Activated T-helper 1 cell treated with Interleukin-2 at 50 U/mL for 16 hours (primary cell): ENCODE measurements at regions not wholly inside any gene's neighbourhood (a gene's known extent, or its start where the extent isn't known, plus 50 kb on each side); places are given as distances from the start of the nearest gene placed in this dataset.

Source experiments
- DNase-seq: peaks from one replicate; pipeline ENCODE4 v3.0.0-alpha.2; 2020; ENCODE audit warnings: low read depth

- DNase-seq = no peak
These were observed 252.0 kb downstream of the CTTN start for GRCh38 chr11:70650075-70650909.

DNA sequence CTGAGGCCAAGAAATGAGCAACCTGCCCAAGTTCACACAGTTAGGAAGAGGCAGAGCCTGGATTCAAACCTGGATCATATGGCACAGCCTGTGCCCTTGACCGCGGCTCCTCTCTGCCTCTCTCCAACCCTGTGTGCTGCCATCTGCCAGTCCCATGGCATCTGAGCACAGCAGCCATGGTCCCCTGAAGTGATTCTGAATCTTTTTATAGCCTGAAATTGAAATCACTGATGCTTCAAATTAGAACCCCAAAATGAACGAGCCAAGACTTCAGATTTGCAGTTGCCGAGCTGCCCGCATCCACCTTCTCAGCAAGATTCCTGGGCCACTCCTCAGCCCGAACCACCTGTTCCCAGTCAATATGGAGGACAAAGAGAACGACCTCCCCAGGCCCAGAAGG, 252.7 kb downstream of the CTTN start:
- DNase-seq = no peak

- DNase-seq = no peak
These were observed 255.7 kb downstream of the CTTN start for GRCh38 chr11:70654016-70654415.

DNA sequence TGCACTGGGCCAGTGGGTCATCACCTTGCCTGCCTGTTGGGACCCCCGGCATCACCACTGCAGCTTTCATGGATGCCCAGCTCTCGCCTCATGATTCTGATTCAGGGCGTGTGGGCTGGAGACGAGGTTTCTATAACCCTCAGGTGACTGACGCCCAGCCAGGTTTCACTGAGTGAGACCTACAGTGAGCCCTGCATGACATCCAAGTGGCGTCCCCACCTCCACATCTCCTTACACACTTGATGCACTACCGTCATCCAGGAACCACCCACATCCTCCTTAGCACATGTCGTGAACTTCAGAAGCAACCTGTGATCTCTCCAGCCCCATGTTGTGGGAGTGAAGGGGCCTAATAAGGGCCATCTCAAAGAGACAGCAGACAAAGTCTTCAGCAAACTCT, 257.5 kb downstream of the CTTN start:
- no peak for DNase-seq

DNA sequence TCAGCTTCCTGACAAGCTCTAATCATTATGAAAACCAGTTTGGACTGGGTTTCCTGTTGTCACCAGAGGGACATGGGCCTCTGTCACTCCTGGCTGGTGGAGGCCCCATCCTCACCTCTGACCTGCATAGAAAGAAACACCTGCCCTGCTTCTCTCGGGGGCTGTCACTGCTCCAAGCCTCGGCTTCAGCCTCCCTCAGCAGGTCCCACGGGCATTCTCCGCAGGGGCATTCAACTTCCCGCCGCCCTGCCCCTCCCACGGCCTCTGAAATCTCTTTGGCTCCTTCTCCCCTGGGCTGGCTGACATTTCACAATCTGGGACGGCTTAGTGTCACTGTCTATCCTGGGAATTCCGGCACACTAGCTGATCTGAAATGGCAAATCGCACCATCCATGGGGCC, 257.9 kb downstream of the CTTN start:
- DNase-seq = no peak

DNA sequence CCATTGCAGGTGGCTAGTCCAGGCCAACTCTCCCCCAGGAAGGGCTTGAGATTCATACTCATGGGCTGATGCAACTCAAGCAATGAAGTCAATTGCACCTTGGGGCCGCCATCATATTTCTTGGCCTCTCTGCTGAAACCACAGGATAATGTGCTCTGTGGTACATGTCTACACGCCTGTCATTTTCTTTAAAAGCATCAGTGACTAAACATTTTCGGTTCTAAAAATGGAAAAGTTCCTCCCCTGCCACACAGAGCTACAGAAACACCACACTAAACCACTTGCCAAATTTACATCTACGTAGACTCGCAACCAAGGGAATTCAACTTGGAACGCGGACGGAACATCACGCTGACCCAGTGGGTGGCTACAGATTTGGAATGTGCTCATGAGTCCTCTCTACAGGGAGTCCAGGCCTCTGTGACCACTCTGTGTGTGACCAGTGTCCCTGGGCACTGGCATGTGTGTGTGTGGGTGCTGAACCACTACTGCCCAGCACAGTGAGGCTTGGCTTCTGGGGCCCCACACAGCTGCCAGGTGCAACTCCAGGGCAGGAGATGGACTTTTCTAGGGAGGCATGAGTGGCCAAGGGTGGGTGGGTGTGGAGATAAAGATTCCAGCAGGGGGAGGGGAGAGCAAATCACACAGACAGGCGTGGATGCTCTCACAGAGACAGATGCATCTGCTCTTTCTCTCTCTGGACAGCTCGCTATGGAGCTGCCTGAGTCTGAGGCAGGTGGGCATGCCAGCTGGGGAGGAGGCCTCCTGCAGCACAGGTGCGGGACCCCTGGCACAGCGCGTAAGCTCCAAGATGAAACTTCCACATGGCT, 261.9 kb downstream of the CTTN start:
- no peak for DNase-seq

DNA sequence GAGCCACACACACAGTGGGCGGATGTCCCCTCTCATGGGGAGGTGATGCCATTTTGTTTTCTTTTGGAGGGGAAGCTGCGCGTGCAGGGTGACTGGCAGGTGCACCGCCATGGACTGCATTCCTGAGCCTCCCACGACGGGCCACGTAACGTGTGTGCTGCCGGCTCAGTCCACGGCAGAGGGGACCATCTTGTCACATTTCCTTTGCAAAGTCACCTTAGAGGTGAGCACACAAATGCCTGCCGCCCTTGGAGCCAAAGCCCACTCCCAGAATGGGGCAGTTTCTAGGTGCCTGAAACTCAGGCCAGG, 262.5 kb downstream of the CTTN start:
- DNase-seq = no peak

DNA sequence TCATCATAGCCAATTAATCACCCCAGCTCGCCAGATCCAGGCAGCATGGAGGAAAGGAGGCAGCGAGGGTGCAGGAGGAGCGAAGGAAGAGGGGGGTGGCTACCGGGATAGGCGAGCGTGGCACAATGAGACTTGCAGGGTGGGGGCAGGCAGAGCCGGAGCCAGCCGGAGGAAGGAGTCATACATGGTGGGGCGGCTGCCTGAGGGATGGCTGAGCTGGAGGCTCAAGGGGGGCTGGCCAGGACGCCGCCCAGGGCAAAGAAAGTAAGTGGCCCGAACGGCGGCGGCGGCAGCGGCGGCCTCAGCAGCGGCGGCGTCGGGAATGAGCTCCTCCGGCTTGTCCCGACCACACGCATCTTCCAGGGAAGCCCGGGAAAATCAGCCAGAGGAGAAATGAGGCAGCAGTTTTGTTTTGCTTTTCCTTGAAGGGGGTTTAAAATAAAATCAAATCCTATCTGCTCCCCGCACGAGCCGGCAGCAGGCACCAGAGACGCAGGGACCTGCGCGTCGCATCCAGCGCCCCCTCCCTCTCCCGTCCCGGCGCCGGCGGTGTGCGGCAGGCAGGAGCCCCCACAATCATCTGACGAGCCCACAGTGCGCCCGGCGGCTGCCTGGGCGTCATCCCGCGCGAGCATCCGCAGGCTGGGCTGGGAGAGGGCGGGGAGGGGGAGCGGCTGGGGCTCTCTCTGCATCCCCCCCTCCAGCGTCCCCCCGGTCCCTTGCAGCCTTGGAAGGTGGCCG, 263.6 kb downstream of the CTTN start:
- DNase-seq = no peak

- DNase-seq = no peak
These were observed 264.4 kb downstream of the CTTN start for GRCh38 chr11:70662691-70663098.

DNA sequence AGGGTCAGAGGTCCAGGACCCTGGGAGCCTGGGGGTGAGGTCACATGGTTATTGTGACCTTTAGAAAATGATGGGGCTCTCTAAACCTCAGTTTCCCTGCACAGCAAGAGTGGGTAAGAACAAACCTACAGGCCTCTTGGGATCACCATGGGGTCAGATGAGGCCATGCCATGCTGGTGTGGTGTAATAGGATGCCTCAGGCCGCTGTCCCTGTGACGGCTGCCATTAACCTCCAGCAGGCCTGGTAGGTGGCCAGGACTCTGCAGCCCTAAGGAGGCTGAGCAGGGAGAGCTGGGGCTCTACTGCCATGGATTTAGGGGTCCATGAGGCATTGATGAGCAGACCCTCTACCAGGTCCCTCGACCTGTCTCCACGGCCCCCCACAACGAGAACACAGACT, 265.5 kb downstream of the CTTN start:
- DNase-seq = no peak

- no peak for DNase-seq
These were observed 268.0 kb downstream of the CTTN start for GRCh38 chr11:70666311-70666710.

DNA sequence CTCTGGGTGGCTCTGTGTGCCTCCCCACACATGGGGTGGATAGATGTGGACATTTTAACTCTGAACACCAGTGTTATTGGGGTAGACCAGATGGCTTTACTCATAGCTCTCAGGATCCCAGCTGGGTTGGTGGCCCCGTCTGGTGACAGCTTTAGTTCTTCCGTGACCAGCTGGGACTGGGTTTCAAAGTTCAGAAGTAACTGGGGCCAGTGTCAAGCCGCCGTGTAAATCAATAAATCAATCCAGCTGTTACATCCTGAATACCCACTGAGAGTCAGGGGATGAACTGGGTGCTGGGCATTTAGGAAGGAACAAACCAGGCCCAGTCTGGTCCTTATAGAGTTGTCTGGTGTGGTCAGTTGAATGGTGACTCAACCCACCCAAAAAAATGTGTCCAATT, 269.4 kb downstream of the CTTN start:
- DNase-seq = no peak

- DNase-seq = no peak
These were observed 270.2 kb downstream of the CTTN start for GRCh38 chr11:70668204-70669202.

DNA sequence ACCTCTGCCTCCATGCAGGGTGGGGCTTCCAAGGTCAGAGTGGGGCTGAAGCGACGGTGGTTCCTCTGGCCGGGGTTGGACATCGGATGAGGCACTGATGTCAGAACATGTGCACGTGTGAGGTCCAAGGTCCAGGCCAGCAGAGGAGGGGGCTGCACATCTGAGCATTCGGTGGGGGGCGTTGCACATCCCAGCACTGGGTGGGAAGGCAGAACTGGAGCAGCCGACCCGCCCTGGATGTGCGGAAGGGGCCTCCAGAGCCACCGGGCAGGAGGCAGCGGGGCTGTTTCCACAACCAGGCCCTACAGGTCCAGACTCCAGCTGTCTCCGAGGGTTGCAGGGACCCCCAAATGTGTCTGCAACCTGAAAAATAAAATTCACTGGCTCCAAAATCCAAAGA, 271.0 kb downstream of the CTTN start:
- no peak for DNase-seq

DNA sequence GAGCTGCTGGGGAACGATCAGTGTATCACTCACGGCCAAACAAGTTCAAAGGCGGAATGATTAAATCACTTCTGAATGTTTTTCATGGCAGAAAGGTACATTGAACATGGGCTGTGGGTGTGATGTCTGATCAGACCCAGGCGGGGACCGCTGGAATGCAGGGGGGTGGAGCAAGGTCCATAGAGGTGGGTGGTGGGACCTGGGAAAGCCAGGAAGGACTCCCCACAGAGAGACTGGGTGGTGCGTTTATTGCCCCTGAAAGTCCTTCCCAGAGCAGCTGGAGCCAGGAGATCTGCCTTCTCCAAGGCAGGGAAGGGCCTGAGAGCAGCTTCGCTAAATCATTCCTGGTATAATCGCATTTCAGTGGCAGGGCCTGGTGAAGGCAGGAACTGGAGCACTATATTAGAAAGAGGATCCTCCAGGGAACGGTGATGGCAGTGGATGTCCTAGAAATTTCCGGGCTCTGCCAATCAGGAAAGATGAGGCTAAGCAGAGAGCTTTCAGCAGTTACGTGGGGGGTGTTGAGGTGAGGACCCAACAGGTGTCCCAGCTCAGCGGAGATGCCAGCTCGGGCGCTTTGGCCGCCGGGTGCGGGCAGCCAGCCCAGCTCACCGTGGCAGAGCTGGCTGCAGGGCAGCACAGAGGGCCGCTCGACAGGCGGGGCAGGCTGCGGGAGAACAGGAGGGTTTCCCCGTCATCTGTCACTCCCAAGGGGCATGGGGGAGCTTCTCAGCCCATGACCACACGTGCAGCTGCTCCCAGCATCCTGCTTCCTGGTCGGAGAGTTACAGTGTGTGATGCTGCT, 271.7 kb downstream of the CTTN start:
- DNase-seq = no peak

GRCh38 chr11:70670676-70671034, 272.3 kb downstream of the CTTN start:
- no peak for DNase-seq

GRCh38 chr11:70671083-70671482, 272.8 kb downstream of the CTTN start:
- DNase-seq = no peak

DNA sequence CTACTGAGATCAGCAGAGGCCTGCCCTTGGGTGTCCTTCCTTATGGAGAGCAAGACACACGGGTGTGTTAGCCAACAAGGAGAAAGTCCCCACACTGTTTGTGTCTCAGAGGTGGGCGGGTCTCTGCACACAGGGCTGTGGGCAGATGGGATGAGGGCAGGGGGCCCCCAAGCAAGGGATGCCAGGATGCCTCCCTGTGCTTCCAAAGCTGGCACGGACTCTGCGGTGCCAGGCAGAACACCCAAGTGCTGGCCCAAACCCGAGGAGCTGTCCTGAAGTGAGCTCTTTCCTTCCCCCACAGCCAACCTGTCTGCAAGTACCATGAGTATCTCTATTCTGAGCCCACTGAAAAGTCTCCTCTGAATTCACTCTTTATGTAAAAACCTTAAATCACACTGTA, 273.3 kb downstream of the CTTN start:
- DNase-seq = no peak

- DNase-seq = no peak
These were observed 274.8 kb downstream of the CTTN start for GRCh38 chr11:70672991-70673653.

- no peak for DNase-seq
These were observed 276.3 kb downstream of the CTTN start for GRCh38 chr11:70674605-70675004.
